ENCODE measurements at regions not wholly inside any gene's neighbourhood (a gene's known extent, or its start where the extent isn't known, plus 50 kb on each side); places are given as distances from the start of the nearest gene placed in this dataset.
"Not testable (repeated sequence)": the region's sequence is repeated elsewhere in the genome, so short reads cannot be mapped to it uniquely, and the experiment has no call there.

DNA sequence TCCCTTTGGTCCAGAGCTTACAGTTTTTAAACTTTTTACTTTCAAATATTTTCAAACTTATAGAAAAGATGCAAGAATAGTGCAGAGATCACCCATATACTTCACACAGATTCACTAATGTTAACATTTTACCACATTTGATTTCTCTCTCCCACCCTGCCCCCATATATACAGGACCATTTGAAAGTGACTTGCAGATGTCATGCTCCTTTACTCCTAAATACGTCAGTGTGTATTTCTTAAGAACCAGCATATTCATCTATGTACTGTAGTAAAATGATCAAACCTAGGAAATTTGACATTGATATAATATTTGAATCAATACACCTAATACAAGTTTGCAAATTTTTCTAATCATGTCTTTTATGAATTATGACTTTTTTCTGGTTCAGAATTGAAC is 100.4 kb upstream of the CHD1 start:
- TF ChIP-seq, protein P1, sequence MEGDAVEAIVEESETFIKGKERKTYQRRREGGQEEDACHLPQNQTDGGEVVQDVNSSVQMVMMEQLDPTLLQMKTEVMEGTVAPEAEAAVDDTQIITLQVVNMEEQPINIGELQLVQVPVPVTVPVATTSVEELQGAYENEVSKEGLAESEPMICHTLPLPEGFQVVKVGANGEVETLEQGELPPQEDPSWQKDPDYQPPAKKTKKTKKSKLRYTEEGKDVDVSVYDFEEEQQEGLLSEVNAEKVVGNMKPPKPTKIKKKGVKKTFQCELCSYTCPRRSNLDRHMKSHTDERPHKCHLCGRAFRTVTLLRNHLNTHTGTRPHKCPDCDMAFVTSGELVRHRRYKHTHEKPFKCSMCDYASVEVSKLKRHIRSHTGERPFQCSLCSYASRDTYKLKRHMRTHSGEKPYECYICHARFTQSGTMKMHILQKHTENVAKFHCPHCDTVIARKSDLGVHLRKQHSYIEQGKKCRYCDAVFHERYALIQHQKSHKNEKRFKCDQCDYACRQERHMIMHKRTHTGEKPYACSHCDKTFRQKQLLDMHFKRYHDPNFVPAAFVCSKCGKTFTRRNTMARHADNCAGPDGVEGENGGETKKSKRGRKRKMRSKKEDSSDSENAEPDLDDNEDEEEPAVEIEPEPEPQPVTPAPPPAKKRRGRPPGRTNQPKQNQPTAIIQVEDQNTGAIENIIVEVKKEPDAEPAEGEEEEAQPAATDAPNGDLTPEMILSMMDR (IDR thresholded peaks at IDR 0.05; ENCODE audit: low read depth, low read length, poor library complexity, severe bottlenecking), result no peak
- no peak for TF ChIP-seq EZH2phosphoT487 (IDR thresholded peaks at IDR 0.05; ENCODE audit: borderline replicate concordance, low read length)
- H3K4me1 ChIP-seq (ENCODE audit: control insufficient read depth, low read length), result peaks cover 33% of the 10 kb centered on the region
- no peak overlapping the region for H3K4me3 ChIP-seq (ENCODE audit: low read length)
- H3K79me2 ChIP-seq (ENCODE audit: control insufficient read depth, low read length), result no peaks in the 10 kb centered on the region
- H3K27me3 ChIP-seq (ENCODE audit: control insufficient read depth, low read length), result peaks cover 76% of the 10 kb centered on the region
- no peaks in the 10 kb centered on the region for H3K9me2 ChIP-seq (replicated peaks; ENCODE audit: control insufficient read depth, low read length)
- H3K27ac ChIP-seq (ENCODE audit: low read depth, low read length), result no peak overlapping the region
- H3K36me3 ChIP-seq (ENCODE audit: control insufficient read depth, low read length), result no peaks in the 10 kb centered on the region
- no peak overlapping the region for H3K4me2 ChIP-seq (ENCODE audit: low read length)
- peaks cover 15% of the 10 kb centered on the region for H3F3A ChIP-seq (ENCODE audit: control insufficient read depth, insufficient read depth)
- H3K9me3 ChIP-seq (ENCODE audit: control insufficient read depth, insufficient read depth, low read length), result no peaks in the 10 kb centered on the region
- H4K20me1 ChIP-seq (ENCODE audit: control insufficient read depth, insufficient read depth, low read depth, low read length), result peaks cover 11% of the 10 kb centered on the region

DNA sequence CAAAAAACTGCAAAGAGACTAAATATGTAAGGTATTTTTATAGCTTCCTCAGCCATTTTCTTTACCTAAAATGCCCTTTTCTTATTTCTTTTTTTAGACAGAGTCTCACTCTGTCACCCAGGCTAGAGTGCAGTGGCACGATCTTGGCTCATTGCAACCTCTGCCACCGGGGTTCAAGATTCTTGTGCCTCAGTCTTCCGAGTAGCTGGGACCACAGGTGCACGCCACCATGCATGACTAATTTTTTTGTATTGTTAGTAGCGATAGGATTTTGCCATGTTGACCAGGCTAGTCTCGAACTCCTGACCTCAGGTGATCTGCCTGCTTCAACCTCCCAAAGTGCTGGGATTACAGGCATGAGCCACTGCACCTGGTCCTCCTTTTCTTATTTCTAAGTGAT is 99.4 kb upstream of the CHD1 start:
- not testable (repeated sequence) for H3K79me2 ChIP-seq (ENCODE audit: control insufficient read depth, low read length); H3K9me3 ChIP-seq (ENCODE audit: control insufficient read depth, insufficient read depth, low read length); H3K36me3 ChIP-seq (ENCODE audit: control insufficient read depth, low read length); H3K9me2 ChIP-seq (replicated peaks; ENCODE audit: control insufficient read depth, low read length); H3K27ac ChIP-seq (ENCODE audit: low read depth, low read length)
- peaks cover 15% of the 10 kb centered on the region for H3F3A ChIP-seq (ENCODE audit: control insufficient read depth, insufficient read depth)
- peaks cover 31% of the 10 kb centered on the region for H3K4me1 ChIP-seq (ENCODE audit: control insufficient read depth, low read length)
- H3K4me2 ChIP-seq (ENCODE audit: low read length), result peak overlapping the region; percentile 43
- H3K4me3 ChIP-seq (ENCODE audit: low read length), result peak overlapping the region; percentile 11; the same call in 1 of the 2 replicates
- peaks cover 67% of the 10 kb centered on the region for H3K27me3 ChIP-seq (ENCODE audit: control insufficient read depth, low read length)
- H4K20me1 ChIP-seq (ENCODE audit: control insufficient read depth, insufficient read depth, low read depth, low read length), result peaks cover 11% of the 10 kb centered on the region

GRCh38 chr5:99025298-99026045 is 96.7 kb upstream of the CHD1 start:
- TF ChIP-seq, protein P1 (IDR thresholded peaks at IDR 0.05; ENCODE audit: low read depth, low read length, poor library complexity, severe bottlenecking), result no peak
- no peak for TF ChIP-seq EZH2phosphoT487 (IDR thresholded peaks at IDR 0.05; ENCODE audit: borderline replicate concordance, low read length)
- Histone ChIP-seq H3K4me2 (ENCODE audit: low read length) (no peak overlapping the region), H3K9me2 (replicated peaks; ENCODE audit: control insufficient read depth, low read length) (no peaks in the 10 kb centered on the region), H3K4me3 (ENCODE audit: low read length) (no peak overlapping the region), H3F3A (ENCODE audit: control insufficient read depth, insufficient read depth) (peaks cover 15% of the 10 kb centered on the region), H3K36me3 (ENCODE audit: control insufficient read depth, low read length) (no peaks in the 10 kb centered on the region), H3K4me1 (ENCODE audit: control insufficient read depth, low read length) (peaks cover 27% of the 10 kb centered on the region), H3K27ac (ENCODE audit: low read depth, low read length) (no peak overlapping the region), H4K20me1 (ENCODE audit: control insufficient read depth, insufficient read depth, low read depth, low read length) (peaks cover 11% of the 10 kb centered on the region), H3K79me2 (ENCODE audit: control insufficient read depth, low read length) (no peaks in the 10 kb centered on the region), H3K27me3 (ENCODE audit: control insufficient read depth, low read length) (peaks cover 60% of the 10 kb centered on the region), H3K9me3 (ENCODE audit: control insufficient read depth, insufficient read depth, low read length) (no peaks in the 10 kb centered on the region)

- no peaks in the 10 kb centered on the region for H3K79me2 ChIP-seq (ENCODE audit: control insufficient read depth, low read length)
- peaks cover 22% of the 10 kb centered on the region for H3K4me1 ChIP-seq (ENCODE audit: control insufficient read depth, low read length)
- peaks cover 51% of the 10 kb centered on the region for H3K27me3 ChIP-seq (ENCODE audit: control insufficient read depth, low read length)
- no peaks in the 10 kb centered on the region for H3K36me3 ChIP-seq (ENCODE audit: control insufficient read depth, low read length)
- H3K27ac ChIP-seq (ENCODE audit: low read depth, low read length), result no peak overlapping the region
- no peak overlapping the region for H3K4me2 ChIP-seq (ENCODE audit: low read length)
- H3F3A ChIP-seq (ENCODE audit: control insufficient read depth, insufficient read depth), result peaks cover 11% of the 10 kb centered on the region
- H3K9me3 ChIP-seq (ENCODE audit: control insufficient read depth, insufficient read depth, low read length), result no peaks in the 10 kb centered on the region
- no peaks in the 10 kb centered on the region for H3K9me2 ChIP-seq (replicated peaks; ENCODE audit: control insufficient read depth, low read length)
- TF ChIP-seq EZH2phosphoT487 (IDR thresholded peaks at IDR 0.05; ENCODE audit: borderline replicate concordance, low read length), result no peak
- TF ChIP-seq, protein P1 (IDR thresholded peaks at IDR 0.05; ENCODE audit: low read depth, low read length, poor library complexity, severe bottlenecking), result no peak
- peaks cover 9% of the 10 kb centered on the region for H4K20me1 ChIP-seq (ENCODE audit: control insufficient read depth, insufficient read depth, low read depth, low read length)
- H3K4me3 ChIP-seq (ENCODE audit: low read length), result no peak overlapping the region
Measured at GRCh38 chr5:99023330-99023729, 94.5 kb upstream of the CHD1 start.
